A172 (cell line): ENCODE measurements at regions not wholly inside any gene's neighbourhood (a gene's known extent, or its start where the extent isn't known, plus 50 kb on each side); places are given as distances from the start of the nearest gene placed in this dataset.
A peak's percentile ranks its signal among the peaks of the same experiment; 100 is the strongest.

ENCODE experiments used
- DNase-seq: peaks from one replicate; pipeline ENCODE4 v3.0.0-alpha.2; 2015; ENCODE audit warnings: low spot score

DNA sequence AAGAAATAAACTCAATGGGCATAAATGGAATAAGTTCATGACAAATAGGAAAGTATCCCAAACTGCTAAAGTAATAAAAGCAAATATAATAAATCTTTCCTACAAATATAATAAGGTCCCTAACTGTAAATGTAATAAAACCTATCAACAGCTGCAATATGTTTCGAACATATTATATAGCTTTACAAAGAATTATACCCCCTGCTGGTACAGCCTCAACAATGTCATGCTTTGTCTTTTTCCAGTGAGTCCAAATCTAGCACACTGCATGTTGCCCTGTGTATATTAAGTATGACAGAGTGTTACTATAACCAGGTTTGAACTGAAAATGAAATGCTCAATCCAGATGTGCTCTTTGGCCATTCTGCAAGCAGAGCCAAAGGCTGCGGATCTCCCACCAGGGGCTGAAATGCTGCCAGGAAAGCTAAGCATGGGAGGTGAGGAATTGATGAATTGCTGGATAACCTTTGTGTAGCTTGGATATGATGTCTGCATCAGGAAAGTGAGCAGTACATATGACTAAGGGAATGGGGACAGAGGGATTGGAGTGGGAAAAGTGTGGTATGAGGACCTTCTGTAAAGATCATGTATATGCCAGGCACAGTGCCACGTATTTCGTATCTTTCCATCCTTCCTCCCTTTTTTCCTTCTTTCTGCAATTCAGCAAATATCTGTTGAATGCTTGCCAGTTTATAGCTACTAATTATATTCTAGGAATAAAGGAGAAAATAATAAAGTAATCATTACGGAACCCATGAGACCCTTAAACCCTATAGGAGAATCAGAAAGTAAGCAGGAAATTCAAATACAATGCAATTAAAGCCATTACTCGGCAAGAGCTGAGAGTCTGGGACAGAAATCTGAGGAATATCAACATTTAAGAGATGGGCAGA is 954.6 kb upstream of the LCORL start:
- no peak for DNase-seq

DNA sequence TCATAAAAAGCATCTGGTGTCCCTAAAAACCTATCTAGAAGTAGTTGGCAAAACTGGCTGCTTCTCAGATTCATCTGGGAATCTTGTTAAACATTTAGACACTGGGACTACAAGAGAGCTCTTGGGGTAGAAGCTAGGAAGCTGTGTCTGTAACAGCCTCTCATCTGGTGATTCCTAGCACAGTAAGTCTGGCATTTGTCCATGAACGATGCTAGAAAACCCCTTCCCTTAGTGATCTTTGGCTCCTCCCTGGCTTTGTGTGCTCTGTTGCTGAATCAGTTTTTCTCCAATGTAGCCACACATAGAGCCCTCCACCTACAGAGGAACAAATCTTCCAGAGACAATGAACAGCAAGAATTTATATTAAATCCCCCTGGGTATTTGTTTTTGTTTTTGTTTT is 951.7 kb upstream of the LCORL start:
- DNase-seq: no peak

DNA sequence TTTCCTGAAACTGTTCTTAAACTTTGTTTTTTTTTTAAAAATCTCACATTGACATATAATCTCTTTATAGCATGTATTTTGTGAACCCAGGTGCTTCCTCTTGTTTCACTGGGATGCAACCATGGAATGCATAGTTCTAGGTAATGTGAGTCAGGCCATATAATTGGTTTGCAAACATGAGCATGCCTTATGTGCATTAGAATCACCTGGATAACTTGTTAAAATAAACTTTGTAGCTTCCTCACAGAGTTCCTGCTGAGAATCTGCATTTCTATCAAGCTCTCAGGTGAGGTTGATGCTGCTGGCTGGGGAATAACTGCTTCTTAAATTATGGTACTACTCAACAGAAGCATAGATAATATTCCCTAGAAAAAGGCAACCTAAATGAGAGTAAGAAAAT is 940.3 kb upstream of the LCORL start:
- DNase-seq: no peak

DNA sequence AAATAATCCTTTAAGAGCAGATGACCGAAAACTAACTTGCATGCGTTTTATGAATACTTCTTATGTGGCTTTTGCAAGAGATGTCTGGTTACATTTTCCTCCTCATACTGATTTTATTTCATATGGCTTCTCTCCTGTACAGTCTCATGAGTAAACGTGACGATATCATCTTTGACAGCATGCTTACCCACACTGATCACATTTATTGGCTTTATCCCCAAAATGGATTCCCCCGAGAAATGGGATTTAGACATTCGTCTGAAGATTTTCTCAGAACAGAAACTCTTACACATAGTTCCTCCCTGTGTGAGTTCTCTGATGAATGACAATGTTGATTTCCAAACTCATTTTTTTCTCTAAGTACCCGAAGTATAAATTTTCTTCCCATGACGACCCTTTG is 939.7 kb upstream of the LCORL start:
- DNase-seq: no peak

DNA sequence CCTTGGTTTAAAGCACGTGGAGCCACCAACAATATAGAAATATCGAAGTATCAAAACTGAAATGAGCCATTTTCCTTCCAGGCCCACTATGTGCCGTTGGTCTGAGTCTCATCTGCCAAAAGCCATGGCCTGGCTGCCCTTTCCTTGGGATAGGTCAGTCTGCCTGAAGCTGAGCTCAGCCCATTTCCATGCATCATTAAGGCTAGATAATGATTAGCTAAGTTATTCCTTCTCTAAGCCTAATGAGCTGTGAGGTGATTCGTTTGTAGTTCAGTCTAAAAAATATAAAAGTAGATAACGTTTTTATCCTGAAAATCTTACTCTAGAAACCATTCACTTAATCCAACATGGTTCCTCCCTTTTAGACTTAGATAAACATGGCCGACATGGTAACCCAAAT is 936.2 kb upstream of the LCORL start:
- DNase-seq: no peak

GRCh38 chr4:18954538-18954937 is 933.0 kb upstream of the LCORL start:
- no peak for DNase-seq

GRCh38 chr4:18953613-18954012 is 932.1 kb upstream of the LCORL start:
- no peak for DNase-seq

GRCh38 chr4:18945464-18945863 is 923.9 kb upstream of the LCORL start:
- DNase-seq: no peak

GRCh38 chr4:18942874-18943273 is 921.3 kb upstream of the LCORL start:
- no peak for DNase-seq

GRCh38 chr4:18938343-18939099 is 917.0 kb upstream of the LCORL start:
- DNase-seq: no peak

DNA sequence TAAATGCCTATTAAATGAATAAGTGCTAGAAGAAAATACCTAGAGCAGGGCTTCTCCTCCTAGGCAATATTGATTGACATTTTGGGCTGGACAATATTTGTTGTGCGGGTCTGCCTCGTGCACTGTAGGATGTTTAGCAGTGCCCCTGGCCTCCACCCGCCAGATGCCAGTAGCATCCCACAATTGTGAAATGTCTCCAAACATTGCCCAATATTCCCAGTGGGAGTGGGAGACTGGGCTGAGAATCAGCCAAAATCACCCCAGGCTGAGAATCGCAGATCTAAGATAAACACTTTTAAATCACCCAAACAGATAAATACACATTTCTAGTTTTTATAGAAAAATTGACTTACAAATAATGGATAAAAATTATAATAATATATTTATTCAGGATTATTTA is 916.2 kb upstream of the LCORL start:
- DNase-seq: no peak

- no peak for DNase-seq
These were observed 915.5 kb upstream of the LCORL start for GRCh38 chr4:18937080-18937479.

GRCh38 chr4:18935659-18936345 is 914.2 kb upstream of the LCORL start:
- DNase-seq: no peak

DNA sequence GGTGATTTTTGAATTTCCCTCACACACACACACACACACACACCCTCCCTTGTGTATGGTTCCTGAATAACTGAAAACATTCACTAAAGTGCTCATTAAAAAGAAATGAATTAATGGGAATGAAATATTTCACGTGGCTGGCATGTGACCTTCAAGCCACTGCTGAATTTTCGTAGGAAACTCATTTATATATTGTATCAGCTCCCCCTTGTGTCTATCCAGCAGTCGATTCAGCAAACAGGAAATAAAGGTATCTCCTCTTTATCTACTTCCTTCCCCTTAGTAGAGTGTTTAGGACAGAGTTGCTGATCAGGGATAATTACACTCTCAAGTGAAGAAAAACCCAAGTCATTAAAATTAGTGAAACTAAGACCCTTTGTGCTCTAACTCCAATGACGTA is 912.6 kb upstream of the LCORL start:
- DNase-seq: no peak

- DNase-seq: no peak
These were observed 911.3 kb upstream of the LCORL start for GRCh38 chr4:18932730-18933339.

DNA sequence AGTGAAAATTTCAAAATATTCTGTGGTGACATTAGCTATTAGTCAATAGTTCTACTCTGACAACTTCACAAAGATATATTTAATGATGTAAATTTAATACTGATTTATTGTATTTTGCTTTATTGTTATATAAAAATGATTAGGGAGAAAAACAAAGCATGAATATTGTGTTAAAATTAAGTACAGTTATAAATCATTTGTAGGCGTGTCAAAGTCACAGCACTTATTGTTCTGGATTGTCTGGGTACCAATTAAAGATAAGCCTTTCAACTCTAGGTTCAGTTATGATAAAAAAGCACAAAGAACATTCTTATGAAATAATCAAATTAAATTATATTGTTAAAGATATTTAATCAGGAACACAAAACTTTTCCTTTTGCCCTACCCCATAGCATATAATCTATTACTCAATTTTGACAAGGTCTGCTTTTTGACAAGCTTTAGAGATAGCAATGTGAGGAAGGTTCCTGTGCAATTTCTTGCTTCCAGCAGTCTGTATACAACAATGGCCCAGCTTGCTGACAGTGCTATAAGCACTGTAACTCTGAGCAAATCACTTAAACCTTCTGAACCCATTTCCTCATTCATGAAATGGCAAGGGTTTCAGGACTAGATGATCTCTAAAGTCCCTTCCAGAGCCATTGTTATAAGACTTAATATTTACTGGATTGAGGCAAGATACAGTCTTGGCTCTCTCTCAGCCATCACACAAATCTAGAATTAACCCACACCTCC is 910.3 kb upstream of the LCORL start:
- no peak for DNase-seq

DNA sequence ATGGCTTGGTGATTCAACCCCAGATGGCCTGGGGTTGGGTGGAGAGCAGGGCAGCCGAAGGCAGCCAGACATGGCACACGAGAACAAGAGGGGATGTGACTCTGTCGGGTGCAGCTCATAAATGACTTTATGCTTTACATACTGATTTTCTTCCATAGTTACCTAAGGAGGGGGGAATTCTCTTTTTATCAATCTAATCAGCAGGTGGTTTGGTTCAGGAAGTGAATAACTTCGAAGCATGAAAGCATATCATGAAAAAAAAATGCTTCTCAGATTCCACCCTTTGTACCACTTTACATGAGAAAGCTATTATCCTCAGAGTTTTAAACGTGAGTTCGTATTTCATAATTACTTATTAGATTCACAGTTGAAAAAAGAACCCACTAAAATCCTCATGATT is 908.9 kb upstream of the LCORL start:
- no peak for DNase-seq

DNA sequence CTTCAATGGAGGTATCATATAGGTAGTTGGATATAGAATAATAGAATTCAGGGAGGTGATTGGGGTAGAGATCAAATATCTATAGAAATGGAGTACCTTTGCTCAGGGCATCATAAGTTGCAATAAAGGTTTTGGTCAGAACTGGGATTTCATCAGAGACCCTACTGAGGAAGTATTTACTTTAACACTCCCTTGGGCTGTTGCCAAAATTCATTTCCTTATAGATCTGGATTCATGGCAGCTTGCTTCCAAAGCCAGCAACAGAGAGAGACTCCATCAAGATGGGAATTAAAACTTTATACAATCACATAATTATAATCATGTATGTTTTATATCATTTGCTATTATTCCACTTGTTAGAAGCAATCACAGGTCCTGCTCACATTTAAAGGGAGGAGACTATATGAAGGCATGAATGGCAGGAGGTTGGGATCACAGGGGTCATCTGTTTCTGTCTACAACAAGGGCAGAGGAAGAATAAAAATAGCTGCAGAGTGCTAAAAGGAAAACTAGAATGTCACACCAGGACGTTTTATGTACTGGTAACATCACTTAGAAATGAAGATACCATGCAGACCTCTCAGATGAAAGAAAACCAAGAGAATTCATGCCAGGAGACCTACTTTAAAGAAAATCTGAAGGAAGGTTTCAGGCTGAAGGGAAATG is 902.1 kb upstream of the LCORL start:
- DNase-seq: no peak

- DNase-seq: peak; percentile 13
These were observed 896.1 kb upstream of the LCORL start for GRCh38 chr4:18917689-18918088.

GRCh38 chr4:18914182-18914581 is 892.6 kb upstream of the LCORL start:
- no peak for DNase-seq

GRCh38 chr4:18894928-18895327 is 873.4 kb upstream of the LCORL start:
- no peak for DNase-seq
